ENCODE measurements at regions not wholly inside any gene's neighbourhood (a gene's known extent, or its start where the extent isn't known, plus 50 kb on each side); places are given as distances from the start of the nearest gene placed in this dataset.

GRCh38 chr11:70742553-70743291 lies 344.4 kb downstream of the CTTN start:
- DNase-seq (ENCODE audit: low read depth) = no peak

DNA sequence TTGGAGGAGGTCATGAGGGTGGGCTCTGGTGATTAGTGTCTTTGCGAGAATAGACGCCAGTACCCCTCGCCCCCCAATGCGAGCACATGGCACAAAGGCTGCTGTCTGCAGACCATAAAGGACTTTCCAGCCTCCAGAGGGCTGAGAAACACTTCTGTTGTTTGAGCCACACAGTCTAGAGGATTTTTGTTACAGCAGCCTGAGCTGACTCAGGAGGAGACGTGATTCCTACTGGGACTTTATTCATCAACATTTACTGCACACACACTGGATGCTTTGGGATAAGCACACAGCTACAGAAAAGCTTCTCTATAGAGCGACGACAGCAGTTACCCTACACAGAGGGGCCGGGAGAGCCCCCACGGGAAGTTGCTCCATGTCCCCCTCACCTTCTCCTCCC lies 345.0 kb downstream of the CTTN start:
- DNase-seq (ENCODE audit: low read depth) = no peak

- DNase-seq (ENCODE audit: low read depth) = no peak
These were observed 345.6 kb downstream of the CTTN start for GRCh38 chr11:70743941-70744351.

- DNase-seq (ENCODE audit: low read depth) = no peak
These were observed 346.3 kb downstream of the CTTN start for GRCh38 chr11:70744396-70745185.

GRCh38 chr11:70745451-70745850 lies 347.1 kb downstream of the CTTN start:
- DNase-seq (ENCODE audit: low read depth) = no peak

GRCh38 chr11:70745941-70746340 lies 347.6 kb downstream of the CTTN start:
- DNase-seq (ENCODE audit: low read depth) = no peak

- no peak for DNase-seq (ENCODE audit: low read depth)
These were observed 348.0 kb downstream of the CTTN start for GRCh38 chr11:70746351-70746750.

DNA sequence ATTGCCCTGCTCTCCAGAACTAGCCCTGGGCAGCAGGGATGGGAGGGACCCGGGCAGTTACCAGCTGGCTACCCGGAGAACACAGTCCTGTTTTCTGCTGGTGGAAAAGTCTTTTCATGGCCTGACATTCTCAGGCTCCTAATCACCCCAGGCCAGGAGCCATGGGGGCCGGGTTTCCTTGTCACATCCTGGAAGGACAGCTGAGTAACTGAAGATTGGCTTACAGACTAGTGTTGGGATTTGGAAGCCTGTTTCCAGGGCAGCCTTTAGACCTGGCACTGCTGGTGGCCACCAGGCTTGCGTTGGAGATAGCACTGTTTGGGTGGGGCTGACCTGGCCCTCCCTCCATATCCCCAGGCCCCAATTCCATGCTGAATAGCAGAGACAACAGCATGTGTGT lies 349.0 kb downstream of the CTTN start:
- DNase-seq (ENCODE audit: low read depth) = no peak

DNA sequence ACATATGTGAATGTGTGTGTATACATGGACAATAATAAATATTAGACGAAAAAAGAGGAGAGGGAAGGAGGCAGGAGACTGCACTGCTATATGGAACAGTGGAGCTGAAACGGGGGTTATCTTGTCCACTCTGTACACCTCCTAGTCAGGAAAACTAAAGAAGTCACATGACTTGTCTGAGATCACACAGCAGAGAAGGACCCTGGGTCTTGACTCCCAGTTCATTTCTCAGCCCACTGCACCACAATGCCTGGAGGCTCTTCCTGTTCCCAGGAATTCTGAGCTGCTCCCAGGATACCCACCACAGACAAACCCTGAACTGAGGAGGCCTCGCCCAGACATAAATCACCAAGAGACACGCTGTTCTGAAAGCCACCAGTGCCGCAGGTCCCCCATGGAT lies 349.6 kb downstream of the CTTN start:
- DNase-seq (ENCODE audit: low read depth) = no peak

GRCh38 chr11:70751142-70751734 lies 352.9 kb downstream of the CTTN start:
- DNase-seq (ENCODE audit: low read depth) = no peak

DNA sequence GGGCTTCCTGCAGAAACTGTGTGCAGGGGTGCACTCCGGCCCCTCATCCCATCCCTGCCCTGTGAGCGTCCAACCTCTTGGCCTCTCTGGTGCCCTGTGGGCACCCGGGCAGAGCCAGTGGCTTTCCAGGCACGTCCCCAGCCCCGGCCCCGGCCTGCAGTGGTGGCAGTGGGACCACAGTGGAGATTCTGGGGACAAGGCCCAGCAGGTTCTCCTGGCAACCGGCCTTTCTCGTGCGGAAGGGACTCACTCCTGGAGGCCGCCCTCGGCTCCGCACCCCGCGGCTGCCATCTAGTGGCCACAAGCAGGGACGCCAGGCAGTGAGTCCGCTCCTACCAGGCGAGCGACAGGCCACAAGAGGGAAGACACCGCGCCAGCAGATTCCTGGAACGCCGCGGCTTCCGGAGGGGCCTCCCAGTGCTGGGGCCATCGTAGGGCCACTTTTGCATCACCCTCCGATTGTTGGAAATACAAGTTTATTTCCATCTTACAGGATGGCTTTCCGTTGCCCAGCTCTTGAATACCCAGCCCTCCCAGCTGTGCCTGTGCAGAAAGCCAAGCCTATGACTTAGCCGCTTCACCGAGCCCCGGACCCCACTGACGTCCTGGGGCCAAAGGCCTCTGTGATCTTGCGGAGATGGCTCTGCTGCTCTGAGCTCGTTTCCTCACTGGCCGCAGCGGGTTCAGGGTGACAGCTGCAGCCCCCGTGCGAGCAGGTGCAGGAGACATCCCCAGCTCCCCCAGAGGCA lies 357.3 kb downstream of the CTTN start:
- DNase-seq (ENCODE audit: low read depth) = peak; percentile 33

- no peak for DNase-seq (ENCODE audit: low read depth)
These were observed 358.0 kb downstream of the CTTN start for GRCh38 chr11:70756341-70756740.

GRCh38 chr11:70756756-70757155 lies 358.4 kb downstream of the CTTN start:
- DNase-seq (ENCODE audit: low read depth) = no peak

- DNase-seq (ENCODE audit: low read depth) = no peak
These were observed 358.9 kb downstream of the CTTN start for GRCh38 chr11:70757241-70757640.

DNA sequence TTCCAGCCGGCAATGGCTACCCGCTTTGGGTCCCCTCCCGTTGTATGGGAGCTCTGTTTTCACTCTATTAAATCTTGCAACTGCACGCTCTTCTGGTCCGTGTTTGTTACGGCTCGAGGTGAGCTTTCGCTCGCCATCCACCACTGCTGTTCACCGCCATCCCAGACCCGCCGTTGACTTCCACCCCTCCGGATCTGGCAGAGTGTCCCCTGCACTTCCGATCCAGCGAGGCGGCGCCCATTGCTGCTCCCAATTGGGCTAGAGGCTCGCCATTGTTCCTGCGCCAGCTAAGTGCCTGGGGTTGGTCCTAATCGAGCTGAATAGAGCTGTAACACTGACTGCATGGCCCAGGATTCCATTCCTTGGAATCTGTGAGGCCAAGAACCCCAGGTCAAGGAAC lies 359.9 kb downstream of the CTTN start:
- DNase-seq (ENCODE audit: low read depth) = no peak

DNA sequence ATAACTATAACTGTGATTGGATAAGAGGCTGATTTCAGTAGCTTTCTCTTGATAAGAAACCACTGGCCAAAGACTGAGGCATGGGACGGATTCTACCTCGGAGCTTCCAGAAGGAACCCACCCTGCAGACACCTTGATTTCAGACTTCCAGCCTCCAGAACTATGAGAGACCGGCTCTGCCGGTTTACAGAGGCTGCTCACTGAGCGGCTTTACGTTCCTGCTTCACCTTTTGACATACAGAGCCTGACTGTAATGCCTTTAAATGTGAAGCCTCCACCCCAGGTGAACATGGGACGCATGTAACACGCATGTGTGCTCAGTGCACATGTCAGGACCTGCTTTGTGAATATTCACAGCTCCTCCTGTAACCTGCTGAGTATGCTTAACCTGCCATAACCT lies 361.5 kb downstream of the CTTN start:
- no peak for DNase-seq (ENCODE audit: low read depth)

DNA sequence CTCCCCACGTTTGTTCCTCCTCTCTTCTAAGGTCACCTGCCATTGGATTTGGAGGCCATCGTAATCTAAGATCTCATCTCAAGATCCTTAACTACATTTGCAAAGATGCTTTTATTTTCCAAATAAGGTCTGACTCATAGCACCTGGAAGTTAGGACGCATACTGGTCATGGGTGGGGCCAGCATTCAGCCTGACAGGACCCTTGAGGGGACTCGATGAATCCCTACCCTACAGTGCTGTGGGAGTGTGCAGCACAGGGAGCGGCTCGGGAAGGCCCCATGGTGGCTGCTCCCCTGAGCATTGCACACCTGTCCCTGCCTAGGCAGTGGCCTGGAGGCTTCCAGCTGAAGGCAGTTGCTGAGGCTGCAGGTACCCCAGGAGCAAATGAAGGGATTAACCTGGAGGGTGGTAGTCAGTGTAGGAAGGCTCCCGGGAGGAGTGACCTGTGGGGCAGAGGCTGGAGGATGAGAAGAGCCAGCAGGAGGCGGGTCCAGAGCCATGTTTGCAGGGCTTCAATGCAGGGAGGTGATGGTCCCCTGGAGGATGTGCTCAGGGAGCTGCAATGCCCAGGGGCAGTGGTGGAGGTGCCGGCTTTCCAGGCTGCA lies 362.2 kb downstream of the CTTN start:
- DNase-seq (ENCODE audit: low read depth) = no peak

GRCh38 chr11:70761094-70761907 lies 363.0 kb downstream of the CTTN start:
- DNase-seq (ENCODE audit: low read depth) = no peak

DNA sequence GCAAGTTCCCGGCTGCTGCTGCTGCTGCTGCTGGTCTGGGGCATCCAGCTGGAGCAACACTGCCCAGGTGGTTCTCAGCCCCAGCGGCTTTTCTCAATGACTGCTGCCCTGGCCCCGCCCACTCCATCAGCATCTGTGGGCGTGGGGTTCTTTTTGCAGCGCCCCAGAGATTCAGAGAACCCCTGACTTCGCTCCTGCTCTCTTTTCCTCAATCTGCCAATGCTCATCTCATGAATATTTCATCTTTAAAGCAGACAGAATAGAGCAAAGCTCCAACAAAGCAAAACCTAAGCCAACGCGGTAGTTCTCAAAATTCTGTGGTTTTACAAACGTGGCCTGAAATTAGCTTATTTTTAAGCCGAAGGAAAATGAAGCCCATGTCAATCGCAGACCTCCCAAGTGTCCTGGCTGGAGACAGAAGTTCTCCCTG lies 363.6 kb downstream of the CTTN start:
- DNase-seq (ENCODE audit: low read depth) = no peak

- no peak for DNase-seq (ENCODE audit: low read depth)
These were observed 364.5 kb downstream of the CTTN start for GRCh38 chr11:70762810-70763209.

DNA sequence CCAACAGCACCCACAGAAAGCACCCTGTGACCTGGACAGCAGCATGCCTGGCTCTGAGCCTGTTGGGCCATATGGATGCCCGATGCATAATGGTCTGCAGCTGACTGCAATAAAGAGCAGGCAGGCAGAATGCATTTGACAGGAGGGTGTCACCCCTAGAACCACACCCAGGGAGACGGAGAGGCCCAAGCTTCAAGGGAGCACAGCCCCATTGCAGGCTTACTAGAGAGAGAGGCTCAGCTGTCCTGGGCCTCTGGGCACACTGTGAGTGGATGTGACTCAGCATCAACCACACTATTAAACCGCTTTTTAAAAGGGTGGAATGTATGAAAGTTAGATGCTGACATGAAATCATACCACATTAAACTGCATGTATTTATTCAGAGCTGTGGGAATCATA lies 365.3 kb downstream of the CTTN start:
- DNase-seq (ENCODE audit: low read depth) = no peak

All from activated T-cell treated with anti-CD3 and anti-CD28 coated beads for 1 hour (primary cell).